Upper lobe of left lung (tissue), 4 donors: ENCODE measurements at regions not wholly inside any gene's neighbourhood (a gene's known extent, or its start where the extent isn't known, plus 50 kb on each side); places are given as distances from the start of the nearest gene placed in this dataset.

Source experiments
- CTCF ChIP-seq, 6 experiments: fragments of 450-650 bp in 4 of 6; fragments of 200-600 bp in 2 of 6; sonication (generic) in 2 of 6; IDR thresholded peaks; one replicate each; pipeline ENCODE4 v1.5.1; 2016 to 2019; ENCODE audit warnings: antibody characterized with exemption in 6 of 6
- EP300 ChIP-seq, 4 donors: sonication (generic); formaldehyde crosslinking; IDR thresholded peaks; one replicate each; pipeline ENCODE4 v1.5.1; 2017; ENCODE audit warnings: antibody characterized with exemption in 4 of 4, control low read depth in 2 of 4

GRCh38 chrX:113391875-113392274, 551.2 kb upstream of the AMOT start:
- no peak for TF ChIP-seq EP300 (IDR thresholded peaks at IDR 0.05)
- no peak for TF ChIP-seq CTCF (IDR thresholded peaks at IDR 0.05)
